ENCODE measurements at regions not wholly inside any gene's neighbourhood (a gene's known extent, or its start where the extent isn't known, plus 50 kb on each side); places are given as distances from the start of the nearest gene placed in this dataset.

- Histone ChIP-seq H3K27me3 (ENCODE audit: control insufficient read depth, insufficient read depth, low read length) (no peaks in the 10 kb centered on the region), H3K4me3 (ENCODE audit: low read depth, low read length) (no peak overlapping the region), H3K36me3 (ENCODE audit: control insufficient read depth, insufficient read depth, low read length) (no peaks in the 10 kb centered on the region)
- POLR2A ChIA-PET = no interaction called here
- peak; percentile 7 for DNase-seq (ENCODE audit: low read depth)
- TF ChIP-seq CTCF (IDR thresholded peaks at IDR 0.05; ENCODE audit: insufficient read depth, low read depth, low read length) = no peak
- CTCF ChIA-PET = no interaction called here
Observed at GRCh38 chr16:65274566-65274965, 152.7 kb upstream of the CDH11 start.

- H3K4me3 ChIP-seq (ENCODE audit: low read depth, low read length) = no peak overlapping the region
- CTCF ChIA-PET = no interaction called here
- H3K36me3 ChIP-seq (ENCODE audit: control insufficient read depth, insufficient read depth, low read length) = no peaks in the 10 kb centered on the region
- DNase-seq (ENCODE audit: low read depth) = no peak
- H3K27me3 ChIP-seq (ENCODE audit: control insufficient read depth, insufficient read depth, low read length) = no peaks in the 10 kb centered on the region
- TF ChIP-seq CTCF (IDR thresholded peaks at IDR 0.05; ENCODE audit: insufficient read depth, low read depth, low read length) = no peak
- POLR2A ChIA-PET = no interaction called here
Observed at GRCh38 chr16:65272699-65273414, 151.0 kb upstream of the CDH11 start.

GRCh38 chr16:65271996-65272395 lies 150.1 kb upstream of the CDH11 start:
- ChIA-PET CTCF (no interaction called here), POLR2A (no interaction called here)
- TF ChIP-seq CTCF (IDR thresholded peaks at IDR 0.05; ENCODE audit: insufficient read depth, low read depth, low read length) = no peak
- H3K27me3 ChIP-seq (ENCODE audit: control insufficient read depth, insufficient read depth, low read length) = no peaks in the 10 kb centered on the region
- no peak for DNase-seq (ENCODE audit: low read depth)
- H3K4me3 ChIP-seq (ENCODE audit: low read depth, low read length) = no peak overlapping the region
- H3K36me3 ChIP-seq (ENCODE audit: control insufficient read depth, insufficient read depth, low read length) = no peaks in the 10 kb centered on the region

- ChIA-PET POLR2A (no interaction called here), CTCF (no interaction called here)
- TF ChIP-seq CTCF (IDR thresholded peaks at IDR 0.05; ENCODE audit: insufficient read depth, low read depth, low read length) = no peak
Observed at GRCh38 chr16:65268331-65268730, 146.5 kb upstream of the CDH11 start.

GRCh38 chr16:65263896-65264295 lies 142.0 kb upstream of the CDH11 start:
- Histone ChIP-seq H3K4me3 (ENCODE audit: low read depth, low read length) (no peak overlapping the region), H3K36me3 (ENCODE audit: control insufficient read depth, insufficient read depth, low read length) (no peaks in the 10 kb centered on the region), H3K27me3 (ENCODE audit: control insufficient read depth, insufficient read depth, low read length) (no peaks in the 10 kb centered on the region)
- TF ChIP-seq CTCF (IDR thresholded peaks at IDR 0.05; ENCODE audit: insufficient read depth, low read depth, low read length) = no peak
- ChIA-PET POLR2A (no interaction called here), CTCF (interaction anchor here (0.7 to 1.4 kb wide), 2 partner anchors 11 to 265 kb away, joined by 3 read pairs; no protein-coding TSS in a partner anchor)
- DNase-seq (ENCODE audit: low read depth) = no peak

More at GRCh38 chr16:65268331-65268730, 146.5 kb upstream of the CDH11 start:
- no peak for DNase-seq (ENCODE audit: low read depth)
- H3K4me3 ChIP-seq (ENCODE audit: low read depth, low read length) = no peak overlapping the region
- H3K27me3 ChIP-seq (ENCODE audit: control insufficient read depth, insufficient read depth, low read length) = no peaks in the 10 kb centered on the region
- H3K36me3 ChIP-seq (ENCODE audit: control insufficient read depth, insufficient read depth, low read length) = no peaks in the 10 kb centered on the region
